Islet of Langerhans (tissue), 1 donor: ENCODE measurements at regions not wholly inside any gene's neighbourhood (a gene's known extent, or its start where the extent isn't known, plus 50 kb on each side); places are given as distances from the start of the nearest gene placed in this dataset.

ENCODE experiments used
- FAIRE-seq: peaks from one replicate; lab custom pipeline; 2011; peaks lifted over from hg19 to GRCh38; lab: Jason Lieb, UNC

- no peak for FAIRE-seq
Measured at GRCh38 chr16:9374061-9374460, 282.6 kb downstream of the HAPSTR1 start.

DNA sequence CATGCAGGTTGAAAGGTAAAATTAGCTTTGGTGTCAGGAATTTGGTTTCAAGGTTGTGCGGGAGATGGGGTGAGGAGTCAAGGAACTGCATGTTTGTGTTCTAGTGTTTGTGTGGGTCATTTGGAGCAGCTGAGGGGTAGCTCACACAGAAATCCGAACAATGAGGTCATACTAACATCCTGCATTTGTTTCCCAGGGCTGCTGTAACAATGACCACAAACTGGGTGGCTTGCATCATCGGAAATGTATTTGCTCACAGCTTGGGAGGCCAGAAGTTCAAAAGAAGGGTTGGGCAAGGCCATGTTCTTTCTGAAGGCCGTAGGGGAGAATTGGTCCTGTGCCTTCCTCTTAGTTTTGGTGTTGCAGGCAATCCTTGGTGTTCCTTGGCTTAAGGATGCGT lies 287.4 kb downstream of the HAPSTR1 start:
- FAIRE-seq: no peak

GRCh38 chr16:9380221-9380620 lies 288.8 kb downstream of the HAPSTR1 start:
- no peak for FAIRE-seq

- FAIRE-seq: no peak
Measured at GRCh38 chr16:9381399-9381798, 290.0 kb downstream of the HAPSTR1 start.

DNA sequence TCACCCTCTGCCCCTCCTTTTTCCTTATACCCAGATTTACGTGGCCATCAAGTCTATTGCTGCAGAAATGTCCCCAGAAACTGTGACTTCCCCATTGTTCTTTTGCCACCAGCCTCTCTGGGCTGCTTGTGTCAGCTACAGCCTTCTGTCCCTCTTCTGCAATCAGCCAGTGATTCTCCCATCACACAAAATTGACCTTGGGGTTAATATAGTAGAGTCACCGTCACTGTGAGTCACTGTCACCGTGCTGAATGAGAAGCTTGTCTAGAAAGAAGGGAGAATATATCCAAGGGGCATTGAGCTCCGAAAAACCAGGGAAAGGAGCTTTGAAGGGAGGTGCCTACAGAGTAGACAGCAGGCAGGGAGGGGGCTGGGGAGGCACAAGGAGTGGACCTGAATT lies 290.5 kb downstream of the HAPSTR1 start:
- FAIRE-seq: no peak

DNA sequence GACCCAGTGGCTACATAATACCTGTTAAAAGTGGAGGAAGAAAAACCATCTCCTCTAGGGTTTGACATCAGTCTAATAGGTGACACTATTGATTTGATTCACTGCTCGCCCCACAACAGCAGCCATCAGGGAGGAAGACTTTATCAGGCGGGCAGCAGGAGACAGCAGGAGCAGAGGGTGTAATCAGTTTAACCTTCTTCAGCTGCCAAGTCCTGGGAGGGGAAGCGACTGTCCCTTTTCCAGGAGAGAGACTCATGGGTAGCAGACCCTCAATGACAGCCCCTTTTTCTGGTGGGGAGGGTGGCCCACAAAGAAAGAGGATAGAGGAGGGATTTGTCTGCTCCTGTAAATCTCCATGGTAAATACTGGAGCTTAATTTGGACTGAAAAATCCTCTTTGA lies 291.8 kb downstream of the HAPSTR1 start:
- no peak for FAIRE-seq

DNA sequence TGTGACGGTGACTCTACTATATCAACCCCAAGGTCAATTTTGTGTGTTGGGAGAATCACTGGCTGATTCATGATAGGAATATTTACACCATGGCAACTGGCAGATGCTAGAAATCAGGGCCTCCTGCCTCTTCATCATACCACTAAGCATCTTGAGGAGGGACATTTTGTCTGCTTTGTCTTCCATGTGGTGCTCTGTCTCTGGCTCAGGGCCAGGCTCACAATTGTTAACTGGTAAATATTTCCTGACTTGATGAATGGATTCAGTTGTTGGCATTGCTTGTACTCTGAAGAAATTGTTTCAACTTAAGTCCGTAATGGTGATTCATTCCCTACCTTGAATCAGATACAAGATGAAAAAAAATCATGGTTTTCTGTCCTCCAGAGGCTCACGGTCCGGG lies 292.7 kb downstream of the HAPSTR1 start:
- FAIRE-seq: no peak

DNA sequence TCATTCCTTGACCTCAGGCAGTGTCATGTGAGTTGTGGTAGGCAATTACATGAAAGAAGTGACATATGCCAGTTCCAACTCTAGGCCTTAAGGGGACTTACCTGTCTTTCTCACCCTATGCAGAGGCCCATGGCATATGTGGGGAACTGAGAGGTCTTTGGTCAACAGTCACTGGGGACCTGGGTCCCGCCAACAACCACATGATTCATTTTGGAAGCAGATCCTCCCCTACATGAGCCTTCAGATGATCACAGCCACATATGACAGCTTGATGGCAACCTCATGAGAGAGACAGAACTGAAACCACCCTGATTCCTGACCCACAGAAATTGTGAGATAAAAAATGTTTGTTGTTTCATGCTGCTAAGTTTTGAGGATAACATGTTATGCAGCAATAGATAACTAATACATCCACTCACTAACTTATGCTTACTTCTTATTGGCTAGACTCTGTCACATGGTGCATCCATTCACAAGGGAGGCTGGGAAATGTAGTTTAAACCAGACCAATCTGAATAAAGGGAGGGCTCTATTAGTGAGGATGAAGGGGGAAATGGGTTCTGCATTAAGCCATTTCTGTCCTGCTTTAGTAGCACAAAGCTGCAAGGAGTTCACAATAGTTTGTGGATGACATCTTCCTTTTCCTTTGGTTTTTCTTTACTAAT lies 298.2 kb downstream of the HAPSTR1 start:
- no peak for FAIRE-seq

DNA sequence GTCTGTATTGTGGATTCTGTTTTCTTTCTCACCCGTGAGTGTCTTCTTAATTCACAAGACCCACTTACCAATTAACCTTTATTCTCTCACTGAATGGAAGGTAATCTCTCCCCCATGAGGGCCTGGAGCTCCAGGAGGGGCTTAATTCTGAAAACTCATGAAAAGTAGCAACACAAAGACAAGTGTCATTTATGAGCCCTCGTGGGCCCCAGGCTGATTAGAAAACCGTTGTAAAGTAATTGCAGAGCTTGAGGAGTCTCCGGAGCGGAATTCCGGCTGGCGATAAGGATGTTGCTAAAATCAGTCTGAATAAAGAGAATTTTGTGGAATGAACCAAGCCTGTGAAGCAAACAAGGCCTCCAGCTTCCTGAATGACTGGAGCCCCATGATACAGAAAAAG lies 301.5 kb downstream of the HAPSTR1 start:
- no peak for FAIRE-seq

DNA sequence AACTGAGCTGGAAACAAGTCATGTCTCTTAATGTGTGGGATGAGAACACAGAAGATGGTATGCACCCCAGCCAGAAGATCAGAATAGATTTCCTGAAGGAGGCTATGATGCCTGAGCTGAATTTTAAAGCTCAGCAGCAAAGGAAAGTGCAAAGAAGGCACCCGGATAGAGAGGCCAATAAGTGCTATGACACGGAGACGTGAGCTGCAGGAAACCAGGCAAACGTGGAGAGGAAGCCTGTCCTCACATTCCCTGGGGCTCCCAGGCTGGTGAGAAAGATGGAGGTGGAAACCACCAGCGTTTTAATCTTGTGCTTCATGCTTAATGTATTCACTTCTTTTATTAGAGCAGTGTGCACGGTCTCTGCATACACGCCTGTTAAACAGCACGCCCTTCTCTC lies 302.1 kb downstream of the HAPSTR1 start:
- no peak for FAIRE-seq

GRCh38 chr16:9395958-9396359 lies 304.5 kb downstream of the HAPSTR1 start:
- FAIRE-seq: no peak

GRCh38 chr16:9399573-9399972 lies 308.1 kb downstream of the HAPSTR1 start:
- no peak for FAIRE-seq

GRCh38 chr16:9401173-9401572 lies 309.7 kb downstream of the HAPSTR1 start:
- no peak for FAIRE-seq

- no peak for FAIRE-seq
Measured at GRCh38 chr16:9402293-9402860, 310.9 kb downstream of the HAPSTR1 start.

DNA sequence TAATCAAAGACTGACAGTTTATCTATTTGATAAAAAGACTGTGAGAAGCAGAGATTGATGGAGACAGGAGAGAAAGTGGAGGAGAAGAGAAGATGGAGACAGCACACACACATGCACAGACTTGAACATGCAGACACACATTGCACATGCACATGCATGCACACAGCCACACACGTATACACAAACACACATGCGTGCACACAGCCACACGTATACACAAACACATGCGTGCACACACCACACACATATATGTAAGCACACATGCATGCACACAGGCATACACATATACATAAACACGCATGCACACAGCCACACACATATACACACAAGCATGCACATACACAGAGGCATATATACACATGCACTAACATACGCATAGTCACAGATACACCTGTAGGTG lies 313.4 kb downstream of the HAPSTR1 start:
- no peak for FAIRE-seq

GRCh38 chr16:9406038-9406712 lies 314.7 kb downstream of the HAPSTR1 start:
- no peak for FAIRE-seq

DNA sequence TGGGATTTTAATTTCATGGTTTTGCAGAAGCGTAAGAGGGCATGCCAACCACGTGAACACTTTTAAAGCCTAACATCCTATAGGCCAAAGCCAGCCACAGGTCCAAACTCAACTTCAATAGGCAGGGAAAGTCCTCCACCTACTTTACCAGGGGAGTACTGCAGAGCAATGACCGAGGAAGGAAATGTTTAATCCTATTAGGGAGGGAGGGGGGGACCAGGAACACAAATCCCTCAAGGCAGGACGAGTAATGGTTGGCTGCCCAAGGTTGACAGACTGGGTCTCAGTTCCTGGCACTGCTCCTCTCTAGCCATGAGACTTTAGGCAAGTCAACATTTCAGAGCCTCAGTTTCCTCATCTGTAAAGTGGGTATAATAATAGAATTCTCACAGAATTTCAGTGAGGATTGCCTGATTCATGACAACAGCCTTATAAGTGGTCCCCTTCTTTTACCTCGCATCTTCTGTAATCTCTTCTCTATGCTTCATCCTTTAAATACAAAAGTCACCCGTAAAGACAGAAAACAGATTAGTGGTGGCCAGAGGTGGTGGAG lies 315.8 kb downstream of the HAPSTR1 start:
- no peak for FAIRE-seq

- FAIRE-seq: no peak
Measured at GRCh38 chr16:9408297-9408878, 316.9 kb downstream of the HAPSTR1 start.

- FAIRE-seq: no peak
Measured at GRCh38 chr16:9409560-9410493, 318.4 kb downstream of the HAPSTR1 start.

DNA sequence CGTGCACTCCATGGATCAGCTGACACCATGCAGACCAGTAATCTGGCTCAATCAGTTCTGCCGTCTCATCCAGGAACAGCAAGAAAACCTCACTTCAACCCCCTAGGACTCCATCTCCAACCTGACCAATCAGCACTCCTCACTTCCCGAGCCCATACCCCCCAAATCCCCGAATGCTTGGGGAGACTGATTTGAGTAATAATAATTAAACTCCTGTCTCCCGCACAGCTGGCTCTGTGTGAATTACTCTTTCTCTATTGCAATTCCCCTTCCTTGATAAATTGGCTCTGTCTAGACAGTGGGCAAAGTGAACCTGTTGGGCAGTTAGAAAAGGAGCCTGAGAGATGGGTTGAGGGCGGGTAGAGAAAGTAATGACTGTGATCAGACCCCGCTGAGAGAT lies 320.0 kb downstream of the HAPSTR1 start:
- no peak for FAIRE-seq

- FAIRE-seq: no peak
Measured at GRCh38 chr16:9412031-9412914, 320.8 kb downstream of the HAPSTR1 start.
